HG02884 (cell line): ENCODE measurements at regions not wholly inside any gene's neighbourhood (a gene's known extent, or its start where the extent isn't known, plus 50 kb on each side); places are given as distances from the start of the nearest gene placed in this dataset.
"Not testable (repeated sequence)": the region's sequence is repeated elsewhere in the genome, so short reads cannot be mapped to it uniquely, and the experiment has no call there.

ENCODE experiments used
- ATAC-seq: cut with Tn5 transposase; IDR thresholded peaks from one replicate; pipeline ENCODE4 v1.9.1; 2021; ENCODE audit warnings: mild to moderate bottlenecking, moderate library complexity; ENCODE audit not compliant: unreplicated experiment

GRCh38 chr12:124070394-124071074 lies 97.5 kb downstream of the ZNF664 start:
- not testable (repeated sequence) for ATAC-seq

- ATAC-seq, result no peak
Measured at GRCh38 chr12:124071075-124071443, 98.0 kb downstream of the ZNF664 start.

- no peak for ATAC-seq
Measured at GRCh38 chr12:124073356-124074035, 100.5 kb downstream of the ZNF664 start.

- ATAC-seq, result no peak
Measured at GRCh38 chr12:124075841-124076240, 102.8 kb downstream of the ZNF664 start.

GRCh38 chr12:124077701-124078100 lies 104.7 kb downstream of the ZNF664 start:
- no peak for ATAC-seq

- ATAC-seq, result no peak
Measured at GRCh38 chr12:124078800-124079199, 105.8 kb downstream of the ZNF664 start.

- no peak for ATAC-seq
Measured at GRCh38 chr12:124080649-124081048, 107.6 kb downstream of the ZNF664 start.

- ATAC-seq, result no peak
Measured at GRCh38 chr12:124082012-124082411, 109.0 kb downstream of the ZNF664 start.

- ATAC-seq, result no peak
Measured at GRCh38 chr12:124082687-124083086, 109.7 kb downstream of the ZNF664 start.

- no peak for ATAC-seq
Measured at GRCh38 chr12:124083708-124084107, 110.7 kb downstream of the ZNF664 start.

- ATAC-seq, result no peak
Measured at GRCh38 chr12:124085419-124086296, 112.6 kb downstream of the ZNF664 start.

GRCh38 chr12:124086299-124086898 lies 113.4 kb downstream of the ZNF664 start:
- ATAC-seq, result no peak

- no peak for ATAC-seq
Measured at GRCh38 chr12:124087266-124088051, 114.4 kb downstream of the ZNF664 start.

- no peak for ATAC-seq
Measured at GRCh38 chr12:124088217-124088907, 115.3 kb downstream of the ZNF664 start.

GRCh38 chr12:124089181-124089914 lies 116.3 kb downstream of the ZNF664 start:
- not testable (repeated sequence) for ATAC-seq

- no peak for ATAC-seq
Measured at GRCh38 chr12:124091835-124092234, 118.8 kb downstream of the ZNF664 start.

- not testable (repeated sequence) for ATAC-seq
Measured at GRCh38 chr12:124092532-124092931, 119.5 kb downstream of the ZNF664 start.

- ATAC-seq, result no peak
Measured at GRCh38 chr12:124093297-124093696, 120.3 kb downstream of the ZNF664 start.

GRCh38 chr12:124094188-124094587 lies 121.2 kb downstream of the ZNF664 start:
- no peak for ATAC-seq
